Endothelial cell of hepatic sinusoid (primary cell): ENCODE measurements at regions not wholly inside any gene's neighbourhood (a gene's known extent, or its start where the extent isn't known, plus 50 kb on each side); places are given as distances from the start of the nearest gene placed in this dataset.

Experiments used
- in situ Hi-C: cut with HindIII; loops from 2 replicates; pipeline ENCODE4 v1.10.0; 2017; ENCODE audit warnings: low sequenced_read_pairs

GRCh38 chr9:135306699-135307098, 172.9 kb upstream of the PPP1R26 start:
- in situ Hi-C loops: loop anchor here (5.0 kb wide), 4 partner anchors 34 to 144 kb away; no protein-coding TSS in a partner anchor

- in situ Hi-C loops: loop anchor here (5.0 kb wide), 4 partner anchors 35 to 145 kb away; no protein-coding TSS in a partner anchor
These were observed 172.3 kb upstream of the PPP1R26 start for GRCh38 chr9:135307300-135307699.

- in situ Hi-C loops: loop anchor here (5.0 kb wide), 4 partner anchors 36 to 146 kb away; no protein-coding TSS in a partner anchor
These were observed 171.7 kb upstream of the PPP1R26 start for GRCh38 chr9:135307919-135308318.

- in situ Hi-C loops: loop anchor here (5.0 kb wide), 4 partner anchors 37 to 147 kb away; no protein-coding TSS in a partner anchor
These were observed 170.5 kb upstream of the PPP1R26 start for GRCh38 chr9:135308821-135309762.

GRCh38 chr9:135309763-135310125, 169.8 kb upstream of the PPP1R26 start:
- in situ Hi-C loops: loop anchor here (5.0 to 10.0 kb wide), 5 partner anchors 37 to 405 kb away; no protein-coding TSS in a partner anchor

GRCh38 chr9:135310134-135310533, 169.4 kb upstream of the PPP1R26 start:
- in situ Hi-C loops: loop anchor here (10.0 kb wide), 1 partner anchor 405 kb away; no protein-coding TSS in a partner anchor

GRCh38 chr9:135315572-135315971, 164.0 kb upstream of the PPP1R26 start:
- in situ Hi-C loops: loop anchor here (5.0 to 10.0 kb wide), 2 partner anchors 73 to 399 kb away; no protein-coding TSS in a partner anchor

GRCh38 chr9:135320331-135320730, 159.3 kb upstream of the PPP1R26 start:
- in situ Hi-C loops: no loop called here

GRCh38 chr9:135320943-135321342, 158.6 kb upstream of the PPP1R26 start:
- in situ Hi-C loops: no loop called here

- in situ Hi-C loops: no loop called here
These were observed 158.0 kb upstream of the PPP1R26 start for GRCh38 chr9:135321580-135321979.

GRCh38 chr9:135324329-135324728, 155.3 kb upstream of the PPP1R26 start:
- in situ Hi-C loops: no loop called here

GRCh38 chr9:135326141-135326540, 153.4 kb upstream of the PPP1R26 start:
- in situ Hi-C loops: no loop called here

GRCh38 chr9:135326633-135327152, 152.9 kb upstream of the PPP1R26 start:
- in situ Hi-C loops: no loop called here

GRCh38 chr9:135328485-135329417, 150.8 kb upstream of the PPP1R26 start:
- in situ Hi-C loops: no loop called here

GRCh38 chr9:135329571-135330306, 149.8 kb upstream of the PPP1R26 start:
- in situ Hi-C loops: no loop called here

- in situ Hi-C loops: no loop called here
These were observed 149.3 kb upstream of the PPP1R26 start for GRCh38 chr9:135330307-135330631.

- in situ Hi-C loops: no loop called here
These were observed 148.6 kb upstream of the PPP1R26 start for GRCh38 chr9:135330685-135331590.

GRCh38 chr9:135332516-135332915, 147.1 kb upstream of the PPP1R26 start:
- in situ Hi-C loops: no loop called here
